IMR-90 (cell line): ENCODE measurements at regions not wholly inside any gene's neighbourhood (a gene's known extent, or its start where the extent isn't known, plus 50 kb on each side); places are given as distances from the start of the nearest gene placed in this dataset.

ENCODE experiments used
- ATAC-seq: fragments of 200-7000 bp; cut with Tn5 transposase; 2 replicates; pipeline ENCODE4 v1.9.1; 2020; ENCODE audit warnings: low read depth, mild to moderate bottlenecking, moderate library complexity
- BruUV-seq: library from RNA; stranded (reverse); fragments of 400-500 nt; replicated peaks from 2 replicates; lab custom pipeline; 2021; lab: Mats Ljungman, UMichigan
- CTCF ChIA-PET: fragments of 300-600 bp; formaldehyde crosslinking; extraction: SDS; loops from one replicate; lab custom pipeline; 2021; ENCODE audit warnings: antibody characterized with exemption; lab: Yijun Ruan, JAX
- POLR2A ChIA-PET: fragments of 300-600 bp; sonication (Branson Sonifier 250); formaldehyde crosslinking; loops from one replicate; lab custom pipeline; 2022; ENCODE audit warnings: antibody characterized with exemption; ENCODE audit not compliant: unreplicated experiment; lab: Charles Lee
- DNase-seq: peaks from one replicate; pipeline ENCODE4 v3.0.0; 2013
- H2AFZ ChIP-seq: replicated peaks from 2 replicates; pipeline ENCODE3; 2013; ENCODE audit warnings: low read length, mild to moderate bottlenecking; ENCODE audit not compliant: poor library complexity
- H2AK5ac ChIP-seq: 2 replicates; pipeline ENCODE4 v1.6.1; 2013; ENCODE audit warnings: low read depth, low read length, inconsistent platforms
- H2AK9ac ChIP-seq: replicated peaks from 2 replicates; pipeline ENCODE3; 2013; ENCODE audit warnings: mild to moderate bottlenecking, low read depth, low read length, moderate library complexity; ENCODE audit not compliant: poor library complexity
- H2BK120ac ChIP-seq: 2 replicates; pipeline ENCODE4 v1.6.1; 2013; ENCODE audit warnings: low read depth, low read length, inconsistent platforms
- H2BK15ac ChIP-seq: 3 replicates; pipeline ENCODE4 v1.6.1; 2013; ENCODE audit warnings: low read depth, low read length, inconsistent platforms
- H2BK20ac ChIP-seq: 2 replicates; pipeline ENCODE4 v1.6.1; 2013; ENCODE audit warnings: low read depth, mild to moderate bottlenecking, inconsistent platforms, low read length, moderate library complexity
- H2BK5ac ChIP-seq: 2 replicates; pipeline ENCODE4 v1.6.1; 2013; ENCODE audit warnings: mild to moderate bottlenecking, low read depth, low read length, inconsistent platforms; ENCODE audit not compliant: poor library complexity, severe bottlenecking
- H3K14ac ChIP-seq: replicated peaks from 2 replicates; pipeline ENCODE4 v1.6.1; 2013; ENCODE audit warnings: low read depth, low read length, inconsistent platforms
- H3K18ac ChIP-seq: 2 replicates; pipeline ENCODE4 v1.6.1; 2013; ENCODE audit warnings: low read depth, low read length, control low read depth
- H3K23ac ChIP-seq: 2 replicates; pipeline ENCODE4 v1.6.1; 2013; ENCODE audit warnings: low read depth, low read length, inconsistent platforms
- H3K27ac ChIP-seq: 2 replicates; pipeline ENCODE4 v1.5.1; 2013; ENCODE audit warnings: mild to moderate bottlenecking, control low read depth, low read length; ENCODE audit not compliant: insufficient read depth
- H3K27me3 ChIP-seq: 2 replicates; pipeline ENCODE4 v1.6.1; 2013; ENCODE audit warnings: low read length; ENCODE audit not compliant: control insufficient read depth, insufficient read depth
- H3K36me3 ChIP-seq: 2 replicates; pipeline ENCODE4 v1.6.1; 2013; ENCODE audit warnings: low read length, mixed read lengths; ENCODE audit not compliant: control insufficient read depth, insufficient read depth
- H3K4ac ChIP-seq: 2 replicates; pipeline ENCODE4 v1.6.1; 2013; ENCODE audit warnings: low read depth, low read length, inconsistent platforms
- H3K4me1 ChIP-seq: 2 replicates; pipeline ENCODE4 v1.6.1; 2013; ENCODE audit warnings: low read length, mixed read lengths; ENCODE audit not compliant: control insufficient read depth, insufficient read depth
- H3K4me2 ChIP-seq: 2 replicates; pipeline ENCODE4 v1.6.1; 2013; ENCODE audit warnings: low read depth, mild to moderate bottlenecking, control low read depth, low read length, moderate library complexity
- H3K4me3 ChIP-seq: 2 replicates; pipeline ENCODE4 v1.5.1; 2013; ENCODE audit warnings: low read depth, mild to moderate bottlenecking, control low read depth, low read length, moderate library complexity; ENCODE audit not compliant: insufficient read depth
- H3K56ac ChIP-seq: 2 replicates; pipeline ENCODE4 v1.6.1; 2013; ENCODE audit warnings: low read length, inconsistent platforms; ENCODE audit not compliant: insufficient read depth; ENCODE audit errors: extremely low read depth
- H3K79me1 ChIP-seq, 2 experiments: 2 replicates each; pipeline ENCODE4 v1.6.1; 2013; ENCODE audit warnings: low read length in 2 of 2, inconsistent platforms in 1 of 2, low read depth in 1 of 2
- H3K9ac ChIP-seq: 2 replicates; pipeline ENCODE4 v1.6.1; 2013; ENCODE audit warnings: low read depth, low read length, control low read depth
- H3K9me1 ChIP-seq: 2 replicates; pipeline ENCODE4 v1.6.1; 2013; ENCODE audit warnings: low read length, inconsistent platforms; ENCODE audit not compliant: insufficient read depth
- H3K9me3 ChIP-seq: 2 replicates; pipeline ENCODE4 v1.6.1; 2013; ENCODE audit warnings: low read length; ENCODE audit not compliant: control insufficient read depth, insufficient read depth
- H4K20me1 ChIP-seq: 2 replicates; pipeline ENCODE4 v1.6.1; 2013; ENCODE audit warnings: low read length, inconsistent platforms; ENCODE audit not compliant: insufficient read depth
- H4K5ac ChIP-seq: 2 replicates; pipeline ENCODE4 v1.6.1; 2013; ENCODE audit warnings: mild to moderate bottlenecking, low read depth, low read length, control low read depth
- H4K8ac ChIP-seq, 2 experiments: 2 replicates each; pipeline ENCODE4 v1.6.1; 2013; ENCODE audit warnings: low read depth in 2 of 2, low read length in 2 of 2, control low read depth in 1 of 2, inconsistent platforms in 1 of 2
- H4K91ac ChIP-seq: 2 replicates; pipeline ENCODE4 v1.6.1; 2013; ENCODE audit warnings: low read depth, low read length, inconsistent platforms; ENCODE audit not compliant: insufficient read depth
- FOS ChIP-seq: fragments of 150-350 bp; IDR thresholded peaks from 2 replicates; pipeline ENCODE4 v1.6.1; 2016; ENCODE audit warnings: low read depth, low read length
- WGBS, 2 experiments: methylation state at CpG; one replicate each; pipeline versions ENCODE4 v1.1.5 to v1.1.7; 2013; ENCODE audit warnings: missing lambda C conversion rate in 2 of 2; ENCODE audit not compliant: insufficient read length in 1 of 2; ENCODE audit errors: extremely low coverage in 2 of 2; 5-methylcytosine and 5-hydroxymethylcytosine counted together
- dilution Hi-C: fragments of 300-500 bp; cut with HindIII; formaldehyde crosslinking; loops from one replicate; pipeline ENCODE4 v1.14.3; 2018; ENCODE audit warnings: low sequenced_read_pairs; ENCODE audit not compliant: unreplicated experiment
- in situ Hi-C: fragments of 300-500 bp; cut with MboI; formaldehyde crosslinking; loops from 3 replicates; pipeline ENCODE4 v1.14.3; 2019; ENCODE audit warnings: low sequenced_read_pairs, inconsistent platforms, mixed read lengths
- intact Hi-C: fragments of 100-400 bp; cut with micrococcal nuclease; formaldehyde crosslinking; loops from 2 replicates; pipeline ENCODE4 v1.10.0; 2022
- TF ChIP-seq, protein P1 (sequence below): fragments of 150-350 bp; IDR thresholded peaks from 2 replicates; pipeline ENCODE4 v1.6.1; 2016; ENCODE audit warnings: low read depth, mild to moderate bottlenecking, low read length, moderate library complexity, borderline replicate concordance

DNA sequence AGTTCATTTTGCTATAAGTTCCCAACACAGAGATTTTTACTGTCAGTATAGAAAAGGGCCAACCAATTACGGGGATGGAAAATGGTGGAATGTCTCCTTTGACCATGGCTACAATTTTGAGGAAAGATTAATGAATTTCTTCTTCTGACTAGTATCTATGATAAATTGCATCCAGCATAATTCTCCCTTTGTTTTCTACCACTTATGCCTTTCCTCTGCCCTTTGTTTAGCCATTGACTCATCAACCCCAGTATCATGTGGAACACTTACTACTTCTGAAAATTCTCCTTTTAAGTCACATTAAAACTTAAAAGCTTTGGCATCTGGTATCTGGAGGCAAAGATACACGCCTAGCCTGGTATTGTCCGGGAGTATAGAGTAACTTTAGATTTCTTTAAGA, 92.9 kb upstream of the CADPS start:
- H3K9ac ChIP-seq = no peak overlapping the region
- no peaks in the 10 kb centered on the region for H3K27me3 ChIP-seq
- intact Hi-C loops = no loop called here
- no peaks in the 10 kb centered on the region; the same call in 1 of the 2 replicates for H3K9me3 ChIP-seq
- H2BK15ac ChIP-seq = no peak overlapping the region
- H3K56ac ChIP-seq = no peak overlapping the region
- H2AK5ac ChIP-seq = no peak overlapping the region
- BruUV-seq = no TSS peak
- H4K5ac ChIP-seq = no peak overlapping the region
- CTCF ChIA-PET = no interaction called here
- no peak overlapping the region for H3K18ac ChIP-seq
- no peak overlapping the region for H4K91ac ChIP-seq
- no peak overlapping the region for H4K8ac ChIP-seq
- DNase-seq (no peak), ATAC-seq (no peak)
- H4K20me1 ChIP-seq = no peaks in the 10 kb centered on the region
- no peak overlapping the region for H3K4me3 ChIP-seq
- no peak overlapping the region for H3K23ac ChIP-seq
- no peak overlapping the region for H2AFZ ChIP-seq
- H2BK20ac ChIP-seq = no peak overlapping the region
- H3K4ac ChIP-seq = no peak overlapping the region
- no peaks in the 10 kb centered on the region for H3K36me3 ChIP-seq
- H2AK9ac ChIP-seq = no peak overlapping the region
- in situ Hi-C loops = no loop called here
- dilution Hi-C loops = no loop called here
- H3K27ac ChIP-seq = no peak overlapping the region
- no peak for TF ChIP-seq FOS
- TF ChIP-seq, protein P1, sequence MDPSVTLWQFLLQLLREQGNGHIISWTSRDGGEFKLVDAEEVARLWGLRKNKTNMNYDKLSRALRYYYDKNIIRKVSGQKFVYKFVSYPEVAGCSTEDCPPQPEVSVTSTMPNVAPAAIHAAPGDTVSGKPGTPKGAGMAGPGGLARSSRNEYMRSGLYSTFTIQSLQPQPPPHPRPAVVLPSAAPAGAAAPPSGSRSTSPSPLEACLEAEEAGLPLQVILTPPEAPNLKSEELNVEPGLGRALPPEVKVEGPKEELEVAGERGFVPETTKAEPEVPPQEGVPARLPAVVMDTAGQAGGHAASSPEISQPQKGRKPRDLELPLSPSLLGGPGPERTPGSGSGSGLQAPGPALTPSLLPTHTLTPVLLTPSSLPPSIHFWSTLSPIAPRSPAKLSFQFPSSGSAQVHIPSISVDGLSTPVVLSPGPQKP = no peak
- no peak overlapping the region for H3K14ac ChIP-seq
- POLR2A ChIA-PET = no interaction called here
- no CpG with 5 or more reads among the region's 3 CpGs for WGBS, 2 experiments
- H3K4me2 ChIP-seq = no peak overlapping the region
- H2BK5ac ChIP-seq = no peak overlapping the region
- H3K79me1 ChIP-seq = no peaks in the 10 kb centered on the region
- no peak overlapping the region for H2BK120ac ChIP-seq
- H3K4me1 ChIP-seq = no peaks in the 10 kb centered on the region
- no peaks in the 10 kb centered on the region for H3K9me1 ChIP-seq
